ENCODE measurements at regions not wholly inside any gene's neighbourhood (a gene's known extent, or its start where the extent isn't known, plus 50 kb on each side); places are given as distances from the start of the nearest gene placed in this dataset.

GRCh38 chr11:92109466-92109865 is 115.2 kb upstream of the FAT3 start:
- H3K4me3 Mint-ChIP-seq (ENCODE audit: unreplicated experiment): no peak overlapping the region
- H3K27ac Mint-ChIP-seq (ENCODE audit: unreplicated experiment): no peak overlapping the region
- no peaks in the 10 kb centered on the region for H3K9me3 Mint-ChIP-seq (ENCODE audit: unreplicated experiment)
- no peak for DNase-seq (ENCODE audit: low spot score)
- TF ChIP-seq CTCF (IDR thresholded peaks at IDR 0.05; ENCODE audit: unreplicated experiment): no peak
- H3K27me3 Mint-ChIP-seq (ENCODE audit: unreplicated experiment): no peaks in the 10 kb centered on the region
- peaks cover 27% of the 10 kb centered on the region for H3K4me1 Mint-ChIP-seq (ENCODE audit: unreplicated experiment)
- H3K36me3 Mint-ChIP-seq (ENCODE audit: low read depth, unreplicated experiment): no peaks in the 10 kb centered on the region

- Mint-ChIP-seq H3K4me3 (ENCODE audit: unreplicated experiment) (no peak overlapping the region), H3K27me3 (ENCODE audit: unreplicated experiment) (no peaks in the 10 kb centered on the region), H3K4me1 (ENCODE audit: unreplicated experiment) (peaks cover 31% of the 10 kb centered on the region), H3K9me3 (ENCODE audit: unreplicated experiment) (no peaks in the 10 kb centered on the region), H3K36me3 (ENCODE audit: low read depth, unreplicated experiment) (no peaks in the 10 kb centered on the region), H3K27ac (ENCODE audit: unreplicated experiment) (peak overlapping the region; percentile 15)
- DNase-seq (ENCODE audit: low spot score): no peak
- no peak for TF ChIP-seq CTCF (IDR thresholded peaks at IDR 0.05; ENCODE audit: unreplicated experiment)
Measured at GRCh38 chr11:92107331-92107730, 117.3 kb upstream of the FAT3 start.

GRCh38 chr11:92104349-92104748 is 120.3 kb upstream of the FAT3 start:
- Mint-ChIP-seq H3K4me3 (ENCODE audit: unreplicated experiment) (no peak overlapping the region), H3K9me3 (ENCODE audit: unreplicated experiment) (no peaks in the 10 kb centered on the region), H3K27ac (ENCODE audit: unreplicated experiment) (no peak overlapping the region), H3K27me3 (ENCODE audit: unreplicated experiment) (no peaks in the 10 kb centered on the region), H3K36me3 (ENCODE audit: low read depth, unreplicated experiment) (no peaks in the 10 kb centered on the region), H3K4me1 (ENCODE audit: unreplicated experiment) (peaks cover 24% of the 10 kb centered on the region)
- no peak for DNase-seq (ENCODE audit: low spot score)
- TF ChIP-seq CTCF (IDR thresholded peaks at IDR 0.05; ENCODE audit: unreplicated experiment): no peak

- Mint-ChIP-seq H3K36me3 (ENCODE audit: low read depth, unreplicated experiment) (no peaks in the 10 kb centered on the region), H3K4me1 (ENCODE audit: unreplicated experiment) (peaks cover 7% of the 10 kb centered on the region), H3K9me3 (ENCODE audit: unreplicated experiment) (no peaks in the 10 kb centered on the region), H3K27ac (ENCODE audit: unreplicated experiment) (no peak overlapping the region), H3K4me3 (ENCODE audit: unreplicated experiment) (no peak overlapping the region), H3K27me3 (ENCODE audit: unreplicated experiment) (no peaks in the 10 kb centered on the region)
- DNase-seq (ENCODE audit: low spot score): no peak
- no peak for TF ChIP-seq CTCF (IDR thresholded peaks at IDR 0.05; ENCODE audit: unreplicated experiment)
Measured at GRCh38 chr11:92101920-92102319, 122.7 kb upstream of the FAT3 start.

- Mint-ChIP-seq H3K9me3 (ENCODE audit: unreplicated experiment) (peaks cover 3% of the 10 kb centered on the region), H3K4me3 (ENCODE audit: unreplicated experiment) (no peak overlapping the region), H3K27ac (ENCODE audit: unreplicated experiment) (no peak overlapping the region), H3K36me3 (ENCODE audit: low read depth, unreplicated experiment) (no peaks in the 10 kb centered on the region), H3K4me1 (ENCODE audit: unreplicated experiment) (peaks cover 4% of the 10 kb centered on the region), H3K27me3 (ENCODE audit: unreplicated experiment) (no peaks in the 10 kb centered on the region)
- no peak for TF ChIP-seq CTCF (IDR thresholded peaks at IDR 0.05; ENCODE audit: unreplicated experiment)
- DNase-seq (ENCODE audit: low spot score): no peak
Measured at GRCh38 chr11:92099183-92099582, 125.4 kb upstream of the FAT3 start.
